GM18909 (cell line): ENCODE measurements at regions not wholly inside any gene's neighbourhood (a gene's known extent, or its start where the extent isn't known, plus 50 kb on each side); places are given as distances from the start of the nearest gene placed in this dataset.

ENCODE experiments used
- ATAC-seq: cut with Tn5 transposase; IDR thresholded peaks from one replicate; pipeline ENCODE4 v1.9.1; 2021; ENCODE audit warnings: mild to moderate bottlenecking; ENCODE audit not compliant: unreplicated experiment, poor library complexity

DNA sequence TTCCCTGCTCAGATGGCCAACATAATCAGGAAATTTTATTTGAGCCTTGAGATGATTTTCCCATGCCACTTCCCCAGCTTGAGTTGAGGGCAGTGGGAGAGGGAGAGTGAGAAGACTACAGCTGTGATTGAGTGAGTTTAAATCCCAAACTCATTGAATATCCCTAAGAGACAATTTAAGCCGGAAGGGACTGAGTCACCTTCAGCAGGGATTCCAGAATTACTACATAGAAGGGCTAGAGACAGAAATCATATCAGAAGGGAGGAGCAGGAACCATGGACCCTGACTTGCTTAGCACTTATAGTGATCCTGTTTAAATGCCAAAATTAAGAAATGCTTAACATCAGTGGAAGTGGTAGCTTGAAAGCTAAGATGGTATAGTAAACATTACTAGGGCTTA is 312.2 kb upstream of the SLCO3A1 start:
- ATAC-seq, result no peak

DNA sequence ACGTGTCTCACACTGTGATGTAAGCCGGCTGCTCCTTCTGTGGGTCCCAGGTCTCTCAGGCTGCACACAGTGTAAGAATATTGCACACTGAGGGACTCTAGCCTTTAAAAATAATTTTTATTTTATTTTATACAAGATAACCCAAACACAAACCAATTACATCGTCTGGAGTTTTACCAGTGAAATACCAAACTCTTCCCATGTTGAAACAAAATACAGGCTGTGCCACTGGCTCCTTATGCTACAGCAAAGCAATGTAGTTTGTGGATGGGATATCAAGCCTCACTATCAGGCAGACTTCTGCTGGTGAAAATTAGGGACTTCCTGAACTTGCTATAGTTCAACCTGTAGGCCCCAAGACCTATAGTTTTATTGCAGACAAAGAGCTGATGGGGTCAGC is 311.3 kb upstream of the SLCO3A1 start:
- no peak for ATAC-seq

DNA sequence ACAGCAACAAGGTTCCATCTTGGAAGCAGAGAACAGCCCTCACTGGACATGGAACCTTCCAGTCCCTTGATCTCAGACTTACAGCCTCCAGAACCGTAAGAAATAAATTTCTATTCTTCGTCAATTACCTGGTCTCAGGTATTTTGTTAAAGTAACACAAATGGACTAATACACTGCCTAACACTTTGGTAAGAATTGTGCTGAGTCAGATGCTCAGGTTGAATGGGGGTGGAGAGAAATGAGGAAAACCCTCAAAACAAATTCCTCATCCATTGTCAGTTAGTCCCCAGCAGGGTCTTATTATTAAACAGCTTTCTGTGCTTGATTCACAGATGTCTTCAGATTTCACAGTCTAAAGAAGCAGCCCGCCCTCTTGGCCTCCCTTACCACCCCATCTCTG is 306.2 kb upstream of the SLCO3A1 start:
- ATAC-seq, result no peak

DNA sequence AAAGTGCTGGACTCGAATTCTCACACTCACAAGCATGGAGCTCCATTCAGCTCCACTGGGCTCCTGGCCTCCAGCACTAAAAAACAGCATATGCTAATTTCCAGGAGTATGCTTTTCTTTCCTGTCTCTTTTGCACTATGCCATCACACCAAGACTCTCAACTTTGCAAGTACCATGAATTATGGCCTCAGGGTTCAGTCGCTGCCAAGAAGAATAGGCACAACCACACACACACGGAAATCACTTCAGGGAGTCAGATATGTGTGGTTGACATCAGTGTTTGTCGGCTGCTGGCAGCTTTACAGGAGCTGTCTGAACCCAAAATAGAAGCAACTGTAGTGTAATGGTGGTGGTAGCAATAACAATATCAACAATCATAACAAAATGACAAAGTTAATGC is 305.0 kb upstream of the SLCO3A1 start:
- no peak for ATAC-seq

DNA sequence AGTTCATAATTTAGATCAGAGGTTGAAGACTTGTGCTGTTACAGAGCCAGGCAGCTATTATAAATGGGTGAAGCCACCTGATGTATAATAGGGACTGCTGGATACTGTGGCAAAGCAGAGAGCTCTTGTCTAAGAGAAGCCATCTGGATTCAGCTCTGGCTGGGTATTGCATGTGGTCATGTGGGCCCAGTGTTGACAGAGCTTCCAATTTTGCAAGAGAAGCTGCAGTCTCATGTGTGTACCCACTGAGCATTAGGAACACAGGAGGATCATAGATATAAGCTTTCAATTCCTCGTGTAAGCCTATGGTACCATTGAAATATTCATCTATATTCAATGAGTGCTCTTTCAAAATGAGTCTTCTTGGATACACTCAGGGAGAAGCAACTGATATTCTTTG is 303.9 kb upstream of the SLCO3A1 start:
- no peak for ATAC-seq

DNA sequence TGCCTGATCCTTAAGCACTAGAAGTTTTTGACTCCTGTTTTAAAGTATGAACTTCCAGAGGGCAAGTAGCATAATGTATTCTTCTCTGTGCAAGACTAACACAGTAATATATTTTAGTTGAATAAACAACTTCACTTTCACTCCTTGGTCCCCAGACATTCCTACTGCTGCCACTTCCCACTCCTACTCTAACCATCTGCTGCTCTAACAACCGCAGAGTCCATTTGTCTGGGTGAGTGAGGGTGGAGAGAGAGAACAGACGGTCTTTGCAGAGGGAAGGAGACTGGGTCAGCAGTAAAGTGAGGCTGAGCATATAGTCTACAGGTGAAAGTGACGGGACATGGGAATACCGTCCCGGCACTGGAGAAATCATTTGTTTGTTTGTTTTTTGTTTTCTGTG is 301.0 kb upstream of the SLCO3A1 start:
- ATAC-seq, result no peak

DNA sequence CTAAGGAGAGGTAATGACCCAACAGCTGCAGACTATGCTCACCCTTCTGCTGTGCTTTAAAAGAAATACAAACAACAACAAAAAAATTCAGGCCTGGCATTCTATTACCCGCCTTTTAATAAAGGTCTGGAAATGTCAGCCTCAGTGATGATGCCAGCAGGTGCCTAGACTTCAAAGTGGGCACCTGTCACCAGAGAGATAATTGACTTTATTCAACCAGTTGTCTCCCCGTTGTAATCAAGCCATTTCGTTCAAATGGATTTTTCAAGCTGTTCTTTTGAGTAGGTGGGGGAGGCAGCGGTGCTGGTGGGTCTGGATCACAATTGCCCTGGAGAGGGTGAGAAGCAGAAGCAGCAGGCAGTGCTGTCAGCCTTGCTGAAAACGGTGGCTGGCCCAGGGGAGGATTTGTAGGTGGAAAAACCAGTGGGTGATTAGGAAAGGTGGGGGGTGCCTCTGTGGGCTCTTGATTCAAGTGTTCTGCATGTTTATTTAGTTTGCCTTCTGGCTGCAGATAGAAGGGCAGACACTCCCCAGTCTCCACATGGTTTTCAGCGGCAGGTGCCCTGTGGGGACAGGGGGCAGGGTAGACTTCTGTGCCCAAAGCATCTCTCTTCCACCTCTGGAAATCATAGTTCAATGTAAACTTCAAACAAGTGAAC is 300.2 kb upstream of the SLCO3A1 start:
- ATAC-seq, result no peak

DNA sequence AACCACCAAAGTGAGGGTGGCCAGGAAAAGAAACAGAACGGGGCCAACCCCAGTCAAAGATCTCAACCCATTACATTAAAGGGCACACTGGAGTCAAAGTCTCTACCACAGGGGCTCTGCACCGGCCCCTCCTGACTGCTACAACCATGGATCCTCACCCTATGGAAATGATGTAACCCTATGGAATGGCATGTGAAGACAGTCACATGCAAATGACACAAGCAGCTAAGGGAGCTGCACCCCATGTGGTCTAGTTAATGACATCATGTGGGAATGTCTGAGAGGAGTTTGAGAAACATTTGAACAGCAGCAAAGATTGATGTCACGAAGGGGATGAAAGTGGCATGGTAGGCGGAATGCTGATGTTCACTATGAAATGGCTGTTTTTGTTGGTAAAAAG is 298.2 kb upstream of the SLCO3A1 start:
- ATAC-seq, result no peak

DNA sequence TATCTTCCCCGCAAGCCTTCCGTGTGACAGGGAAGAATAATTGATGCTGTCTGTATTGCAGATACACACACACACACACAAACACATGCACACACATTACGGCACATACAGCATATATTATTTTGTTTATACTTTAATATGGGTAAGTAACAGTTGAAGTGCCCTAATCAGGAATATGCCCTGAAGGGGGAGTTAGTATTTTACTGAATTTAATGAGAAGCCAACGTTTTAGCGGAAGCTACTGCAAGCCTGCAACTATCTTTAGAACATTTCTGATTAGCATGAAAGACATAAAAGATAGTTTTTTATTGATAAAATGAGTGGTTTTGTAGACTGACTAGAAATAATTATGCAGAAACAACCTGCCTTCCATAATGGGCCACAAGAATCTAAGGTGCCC is 296.6 kb upstream of the SLCO3A1 start:
- ATAC-seq, result no peak

DNA sequence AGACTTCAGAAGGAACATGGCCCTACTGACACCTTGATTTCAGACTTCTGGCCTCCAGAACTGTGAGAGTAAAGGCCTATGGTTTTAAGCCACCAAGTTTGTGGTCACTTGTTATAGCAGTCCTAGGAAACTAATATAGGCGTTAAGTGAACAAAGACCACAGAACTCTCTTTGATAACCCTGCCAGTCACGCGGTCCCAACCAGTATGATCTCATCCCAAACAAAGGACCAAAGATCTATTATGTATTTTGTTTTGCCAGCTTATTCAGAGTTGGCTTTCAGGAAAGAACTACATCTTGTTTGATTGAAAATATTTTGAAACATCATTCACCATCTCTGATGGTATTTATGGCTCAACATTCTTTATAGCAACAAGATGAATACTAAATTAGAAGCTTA is 294.4 kb upstream of the SLCO3A1 start:
- no peak for ATAC-seq

DNA sequence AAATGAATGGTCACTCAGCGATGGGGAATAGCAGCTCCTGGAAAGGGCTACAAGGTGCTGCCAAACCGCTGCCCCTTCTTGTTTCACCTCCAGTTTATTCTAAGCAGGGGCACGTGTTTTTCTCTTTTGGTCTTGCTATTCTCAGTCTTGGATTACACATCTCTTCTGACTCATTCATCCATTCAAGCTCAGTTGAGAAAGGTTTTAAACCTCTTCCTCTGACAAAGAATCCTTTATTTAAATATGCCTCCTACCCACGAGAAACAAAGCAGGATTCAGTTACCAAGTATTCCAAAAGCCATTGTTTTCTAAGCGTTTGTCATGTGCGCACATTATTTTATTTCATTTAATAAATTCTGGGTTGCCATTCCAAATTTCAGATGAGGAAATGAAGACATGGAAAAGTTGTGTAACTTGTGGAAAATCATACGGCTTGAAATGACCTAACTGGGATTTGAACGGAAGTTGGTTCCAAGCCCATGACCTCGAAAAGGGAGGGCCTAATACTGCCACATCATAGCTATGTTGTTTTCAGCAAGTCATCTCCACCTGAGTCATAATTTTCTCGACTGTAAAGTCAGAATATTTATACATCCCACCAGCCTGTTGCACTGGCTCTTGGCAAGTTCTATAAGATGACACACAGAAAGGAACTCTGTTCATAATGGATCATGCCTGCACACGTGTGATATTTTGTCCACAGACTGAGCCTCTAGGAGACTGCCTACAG is 292.0 kb upstream of the SLCO3A1 start:
- ATAC-seq, result no peak

DNA sequence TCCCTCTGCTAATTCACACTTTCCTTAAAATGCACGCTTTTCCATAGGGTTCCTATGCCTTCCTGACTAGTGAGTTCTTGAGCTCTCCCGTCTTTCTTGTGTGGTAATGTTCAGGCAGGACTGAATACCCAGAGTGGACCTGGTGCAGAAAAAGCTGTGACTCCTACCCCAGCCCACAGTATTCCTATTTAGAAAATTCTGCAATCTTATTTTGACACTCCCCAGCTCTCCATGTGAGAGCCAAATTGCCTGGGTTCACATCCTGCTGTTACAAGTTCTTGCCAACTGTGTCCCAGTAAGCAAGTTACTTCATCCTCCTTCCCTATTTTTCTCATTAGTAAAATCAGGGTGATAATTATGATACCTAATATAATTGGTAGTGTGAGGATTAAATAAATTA is 290.8 kb upstream of the SLCO3A1 start:
- ATAC-seq, result no peak

DNA sequence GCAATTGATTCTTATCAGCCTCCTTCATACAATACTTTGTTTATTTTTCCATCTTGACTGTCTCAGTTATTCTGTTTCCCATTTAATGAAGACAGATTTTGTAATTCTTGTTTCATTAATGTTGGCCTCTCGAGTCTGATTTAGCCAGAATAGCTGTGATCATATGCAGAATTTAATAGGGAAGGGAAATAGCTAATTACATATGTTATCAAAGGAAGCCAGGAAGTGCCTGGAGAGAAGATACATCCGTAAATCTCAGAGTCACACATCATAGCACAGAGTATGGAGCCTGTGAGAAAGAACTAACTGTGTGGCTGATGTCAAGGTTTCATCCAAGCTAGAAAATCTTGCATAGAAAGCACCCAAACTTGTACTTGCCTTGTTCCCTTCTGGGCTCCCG is 288.9 kb upstream of the SLCO3A1 start:
- ATAC-seq, result no peak

DNA sequence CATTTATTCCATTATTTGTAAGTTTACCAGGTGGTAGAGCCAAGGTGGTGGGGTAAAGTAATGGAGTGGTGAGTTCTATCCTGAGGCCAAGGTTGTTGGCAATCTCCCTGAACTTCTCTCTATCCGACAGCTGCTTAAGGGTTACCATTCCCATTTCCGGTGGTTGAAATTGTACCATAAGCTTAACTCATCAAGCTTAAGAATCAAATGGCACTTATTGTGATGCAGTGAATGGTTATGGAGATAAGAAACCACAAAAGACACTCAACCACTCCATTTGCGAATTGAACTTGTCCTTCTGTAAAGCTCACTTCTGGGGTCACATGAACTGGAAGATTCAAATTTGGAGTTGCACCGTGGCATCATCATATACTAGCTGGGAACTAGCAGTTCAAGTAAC is 287.4 kb upstream of the SLCO3A1 start:
- no peak for ATAC-seq

DNA sequence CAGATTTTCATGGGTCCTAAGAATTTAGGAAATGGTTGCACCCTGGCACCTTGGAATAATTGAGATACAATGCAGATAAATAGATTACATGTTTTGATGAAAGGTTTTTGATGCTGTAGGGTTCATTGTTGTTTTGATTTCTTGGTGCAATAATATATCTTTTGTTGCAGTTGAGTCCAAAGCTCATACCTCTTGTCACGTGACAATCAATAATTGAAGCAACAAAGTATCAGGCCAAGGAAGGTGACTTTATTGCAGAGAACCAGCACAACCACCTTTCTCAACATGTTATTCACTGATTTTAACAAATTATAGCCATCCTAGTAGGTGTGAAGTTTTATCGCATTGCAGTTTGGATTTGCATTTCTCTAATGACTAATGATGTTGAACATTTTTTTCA is 285.5 kb upstream of the SLCO3A1 start:
- no peak for ATAC-seq

DNA sequence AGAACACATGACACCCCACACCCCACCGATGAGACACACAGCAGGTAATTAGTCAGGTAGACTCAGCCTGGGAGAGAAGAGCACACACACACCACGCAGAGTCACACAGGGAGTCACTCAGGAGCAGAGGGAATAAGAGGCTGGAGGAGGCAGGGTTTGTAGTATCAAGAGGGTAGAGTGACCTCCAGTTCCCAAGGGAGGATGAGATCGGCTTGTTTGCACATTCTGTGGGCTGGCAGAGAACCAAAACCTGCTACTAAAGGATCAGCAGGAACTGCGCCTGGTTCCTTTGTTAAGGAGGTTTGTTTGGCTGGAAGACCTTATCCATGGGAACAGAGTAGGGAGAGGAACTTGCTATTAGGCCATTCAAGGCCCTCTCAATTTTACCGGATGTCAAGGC is 281.4 kb upstream of the SLCO3A1 start:
- no peak for ATAC-seq

DNA sequence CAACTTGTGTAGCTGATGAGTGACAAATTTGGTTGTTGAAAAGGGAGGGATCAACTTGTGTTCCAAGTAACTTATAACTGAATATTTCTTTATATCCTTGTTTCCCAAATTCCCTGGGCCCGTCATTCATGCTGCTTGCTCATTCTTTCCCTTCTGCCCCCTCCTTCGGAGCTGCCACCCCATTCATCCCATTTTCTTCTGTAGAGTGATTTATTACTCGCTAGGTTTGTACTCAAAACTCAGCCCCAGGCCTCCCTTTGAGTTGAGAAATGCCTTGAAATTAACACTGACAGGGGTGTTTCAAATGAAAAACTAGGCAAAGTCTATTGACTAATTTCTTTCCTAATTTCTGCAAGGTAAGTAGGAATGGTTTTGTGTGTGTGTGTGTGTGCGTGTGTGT is 277.4 kb upstream of the SLCO3A1 start:
- ATAC-seq, result no peak

DNA sequence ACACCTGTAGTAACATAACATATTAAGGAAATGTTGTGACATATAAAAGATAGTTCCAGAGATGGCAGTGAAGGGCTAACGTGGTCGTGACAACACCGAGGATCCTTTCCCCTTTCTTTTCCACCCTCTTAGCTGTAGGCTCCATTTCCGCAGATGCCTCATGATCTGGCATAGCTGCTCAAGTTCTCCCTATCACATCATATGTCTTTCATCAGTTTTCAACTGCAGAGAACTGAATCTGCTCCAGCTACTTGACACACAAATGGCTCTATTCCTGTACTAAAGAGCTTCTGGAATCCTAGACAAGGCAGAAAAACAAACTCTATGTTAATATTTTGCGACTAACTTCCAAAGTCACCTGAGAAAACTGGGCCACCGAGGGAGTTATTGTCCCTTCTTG is 275.0 kb upstream of the SLCO3A1 start:
- ATAC-seq, result no peak

DNA sequence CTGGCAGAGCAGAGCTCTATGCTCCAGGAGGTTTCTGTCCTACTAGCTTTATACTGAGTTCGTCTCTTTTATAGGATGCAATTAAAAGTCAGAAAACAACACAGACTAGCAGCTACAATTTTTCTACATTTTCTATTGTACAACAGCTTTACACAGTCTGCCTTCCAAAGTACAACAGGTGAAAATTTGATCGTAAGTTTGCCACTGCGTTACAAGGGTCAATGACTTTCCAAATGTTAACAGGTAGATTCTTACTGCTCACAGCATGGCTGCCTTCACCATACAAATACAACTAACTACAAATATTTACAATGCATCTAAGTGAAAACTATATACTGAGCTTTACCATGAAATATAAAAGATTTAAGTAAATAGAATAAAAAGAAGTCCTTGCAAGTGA is 268.6 kb upstream of the SLCO3A1 start:
- no peak for ATAC-seq

DNA sequence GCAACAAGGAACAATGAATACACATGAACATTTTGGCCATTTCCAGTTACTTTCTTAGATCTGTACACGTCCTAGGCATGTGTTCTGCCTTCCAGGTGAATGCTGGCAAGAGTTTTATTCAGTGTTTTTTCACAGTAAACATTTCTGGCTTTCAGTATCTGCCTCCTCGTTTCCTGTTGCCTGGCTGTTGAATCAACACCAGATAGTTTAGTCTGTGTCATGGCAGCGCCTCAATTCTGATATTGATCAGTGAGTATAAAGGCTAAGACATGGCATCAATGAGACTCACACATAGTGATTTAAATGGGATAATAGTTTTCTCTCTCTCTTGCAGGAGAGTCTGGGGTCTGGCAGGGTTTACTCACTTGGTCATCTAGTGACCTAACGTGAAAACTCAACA is 266.9 kb upstream of the SLCO3A1 start:
- no peak for ATAC-seq

DNA sequence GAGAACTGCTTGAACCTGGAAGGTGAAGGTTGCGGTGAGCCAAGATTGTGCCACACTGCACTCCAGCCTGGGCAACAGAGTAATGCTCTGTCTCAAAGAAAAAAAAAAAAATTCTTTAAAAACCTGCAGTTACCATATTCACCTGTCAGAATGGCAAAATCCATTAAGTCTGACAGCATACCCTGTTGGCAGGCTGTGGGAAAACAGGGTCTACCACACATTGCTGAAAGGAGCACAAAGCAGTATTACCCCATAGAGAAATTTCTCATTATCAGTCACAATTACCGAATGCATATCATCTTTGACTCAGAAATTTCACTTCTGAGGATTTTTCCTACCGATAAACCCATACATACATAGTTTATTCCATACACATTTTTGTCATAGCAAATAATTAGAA is 264.1 kb upstream of the SLCO3A1 start:
- ATAC-seq, result no peak

DNA sequence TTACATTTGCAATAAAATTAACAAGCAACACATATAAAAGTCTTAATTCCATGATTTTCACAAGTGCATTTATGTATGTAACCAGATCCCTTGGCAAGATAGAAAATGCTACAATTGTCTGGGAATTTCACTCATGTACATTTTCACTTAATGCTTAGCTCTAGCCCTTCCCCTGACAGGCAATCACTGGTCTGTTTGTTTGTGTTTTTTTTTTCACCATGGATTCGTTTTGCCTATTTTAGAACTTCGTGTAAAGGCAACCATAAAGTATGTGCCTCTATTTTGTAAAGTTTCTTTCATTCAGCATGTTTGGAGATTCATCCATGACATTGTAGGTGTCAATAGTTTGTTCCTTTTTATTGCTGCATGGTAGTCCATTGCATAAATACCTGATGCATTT is 260.9 kb upstream of the SLCO3A1 start:
- ATAC-seq, result no peak
